Endothelial cell of umbilical vein (primary cell): ENCODE measurements at regions not wholly inside any gene's neighbourhood (a gene's known extent, or its start where the extent isn't known, plus 50 kb on each side); places are given as distances from the start of the nearest gene placed in this dataset.
A peak's percentile ranks its signal among the peaks of the same experiment; 100 is the strongest.

Experiments used
- BruUV-seq: library from RNA; stranded (reverse); fragments of 400-500 nt; replicated peaks from 2 replicates; lab custom pipeline; 2021; lab: Mats Ljungman, UMichigan
- CTCF ChIA-PET: fragments of 300-600, 350-600 bp; sonication (Branson Sonifier 250); formaldehyde crosslinking; loops from one replicate; lab custom pipeline; 2021; ENCODE audit warnings: antibody characterized with exemption, inconsistent platforms; lab: Charles Lee
- POLR2A ChIA-PET: fragments of 300-600, 350-600 bp; sonication (Branson Sonifier 250); formaldehyde crosslinking; loops from one replicate; lab custom pipeline; 2021; ENCODE audit warnings: antibody characterized with exemption, inconsistent platforms; lab: Charles Lee
- DNase-seq: peaks from one replicate; pipeline ENCODE4 v3.0.0-alpha.2; 2011; ENCODE audit warnings: low read depth, low spot score
- FAIRE-seq: peaks from 2 replicates; lab custom pipeline; 2011; peaks lifted over from hg19 to GRCh38; lab: Jason Lieb, UNC
- H2AFZ ChIP-seq: 2 replicates; pipeline ENCODE4 v1.6.0; 2012; ENCODE audit warnings: low read depth, low read length, control low read depth, inconsistent platforms
- H3K27ac ChIP-seq: 2 replicates; pipeline ENCODE4 v1.5.1; 2011; ENCODE audit warnings: low read depth, mild to moderate bottlenecking, control low read depth, low read length, moderate library complexity; ENCODE audit not compliant: insufficient read depth
- H3K27me3 ChIP-seq, 2 experiments: 2 replicates each; pipeline versions ENCODE4 v1.6.0 to v1.6.1; 2011; ENCODE audit warnings: low read length in 2 of 2, mixed read lengths in 1 of 2; ENCODE audit not compliant: control insufficient read depth in 2 of 2, insufficient read depth in 2 of 2
- H3K36me3 ChIP-seq, 2 experiments: 2 replicates in 1 of 2; 3 replicates in 1 of 2; pipeline ENCODE4 v1.5.1; 2011; ENCODE audit warnings: low read length in 2 of 2, mild to moderate bottlenecking in 1 of 2, moderate library complexity in 1 of 2; ENCODE audit not compliant: control insufficient read depth in 2 of 2, insufficient read depth in 2 of 2; ENCODE audit errors: extremely low read depth in 1 of 2
- H3K4me1 ChIP-seq: 3 replicates; pipeline ENCODE4 v1.5.1; 2011; ENCODE audit warnings: mild to moderate bottlenecking, low read length; ENCODE audit not compliant: control insufficient read depth, insufficient read depth; ENCODE audit errors: extremely low read depth
- H3K4me2 ChIP-seq: 2 replicates; pipeline ENCODE4 v1.6.1; 2011; ENCODE audit warnings: low read length, control low read depth, mixed read lengths; ENCODE audit not compliant: insufficient read depth
- H3K4me3 ChIP-seq, 3 experiments: fragments of 200-600 bp in 1 of 3; sonication (generic), shearing (Covaris generic) in 1 of 3; replicated peaks in 1 of 3; 2 replicates each; pipeline ENCODE4 v1.5.1; 2011 to 2016; ENCODE audit warnings: control low read depth in 3 of 3, low read length in 3 of 3, mild to moderate bottlenecking in 2 of 3, inconsistent platforms in 1 of 3, low read depth in 1 of 3, moderate library complexity in 1 of 3; ENCODE audit not compliant: insufficient read depth in 1 of 3
- H3K79me2 ChIP-seq: 2 replicates; pipeline ENCODE4 v1.6.0; 2012; ENCODE audit warnings: low read length, inconsistent platforms; ENCODE audit not compliant: control insufficient read depth, insufficient read depth
- H3K9ac ChIP-seq: replicated peaks from 2 replicates; pipeline ENCODE3; 2011; ENCODE audit warnings: low read length, control low read depth; ENCODE audit not compliant: insufficient read depth; ENCODE audit errors: extremely low read depth
- H3K9me1 ChIP-seq: replicated peaks from 3 replicates; pipeline ENCODE4 v1.6.0; 2011; ENCODE audit warnings: mild to moderate bottlenecking, low read length; ENCODE audit not compliant: control insufficient read depth, insufficient read depth; ENCODE audit errors: extremely low read depth
- H3K9me3 ChIP-seq: replicated peaks from 2 replicates; pipeline ENCODE4 v1.5.1; 2012; ENCODE audit warnings: low read length, inconsistent platforms; ENCODE audit not compliant: control insufficient read depth, insufficient read depth
- H4K20me1 ChIP-seq: replicated peaks from 2 replicates; pipeline ENCODE3; 2011; ENCODE audit warnings: mild to moderate bottlenecking, low read length; ENCODE audit not compliant: control insufficient read depth, insufficient read depth; ENCODE audit errors: extremely low read depth
- CTCF ChIP-seq, 2 donors: IDR thresholded peaks; 1 replicate in 1 of 2; 2 replicates in 1 of 2; pipeline ENCODE4 v1.5.1; 2011; ENCODE audit warnings: low read length in 2 of 2, mild to moderate bottlenecking in 2 of 2, moderate library complexity in 2 of 2, control low read depth in 1 of 2, inconsistent platforms in 1 of 2, low read depth in 1 of 2; ENCODE audit not compliant: insufficient read depth in 1 of 2; ENCODE audit errors: extremely low read depth in 1 of 2
- EZH2 ChIP-seq: IDR thresholded peaks from 2 replicates; pipeline ENCODE4 v1.6.1; 2012; ENCODE audit warnings: borderline replicate concordance, low read depth, mild to moderate bottlenecking, moderate library complexity, low read length, inconsistent platforms; ENCODE audit not compliant: severe bottlenecking
- FOS ChIP-seq: IDR thresholded peaks from 2 replicates; pipeline ENCODE4 v1.6.1; 2011; ENCODE audit warnings: mild to moderate bottlenecking, low read length, moderate library complexity, borderline replicate concordance; ENCODE audit not compliant: insufficient read depth
- GATA2 ChIP-seq: IDR thresholded peaks from 2 replicates; pipeline ENCODE4 v1.7.0; 2011; ENCODE audit warnings: low read depth, mild to moderate bottlenecking, moderate library complexity, mixed read lengths, low read length; ENCODE audit not compliant: insufficient read length, insufficient read depth
- JUN ChIP-seq: IDR thresholded peaks from 2 replicates; pipeline ENCODE4 v1.6.1; 2011; ENCODE audit warnings: borderline replicate concordance, low read depth; ENCODE audit not compliant: insufficient read length, insufficient read depth
- MAX ChIP-seq: IDR thresholded peaks from 2 replicates; pipeline ENCODE4 v1.6.1; 2011; ENCODE audit not compliant: insufficient read depth, insufficient read length
- MYC ChIP-seq: IDR thresholded peaks from one replicate; pipeline ENCODE4 v1.6.1; 2011; ENCODE audit warnings: mild to moderate bottlenecking, low read depth, low read length
- POLR2A ChIP-seq: IDR thresholded peaks from 2 replicates; pipeline ENCODE4 v1.6.1; 2012; ENCODE audit warnings: low read depth, mild to moderate bottlenecking, control low read depth, low read length
- POLR2AphosphoS5 ChIP-seq: IDR thresholded peaks from 2 replicates; pipeline ENCODE4 v1.6.1; 2012; ENCODE audit warnings: low read depth, mild to moderate bottlenecking, control low read depth, low read length, moderate library complexity; ENCODE audit not compliant: insufficient read depth
- dilution Hi-C: fragments of 300-500 bp; cut with MboI; formaldehyde crosslinking; loops from one replicate; pipeline ENCODE4 v1.15.0; 2019; ENCODE audit warnings: low sequenced_read_pairs; ENCODE audit not compliant: extremely low pct_ligation_motif_present
- intact Hi-C: fragments of 100-400 bp; cut with micrococcal nuclease; formaldehyde crosslinking; loops from one replicate; pipeline ENCODE4 v1.10.0; 2022

GRCh38 chr9:85202596-85202995 lies 533.1 kb downstream of the NTRK2 start:
- no peak overlapping the region for H2AFZ ChIP-seq
- no peak for DNase-seq
- H3K27me3 ChIP-seq = peaks cover 0 to 2% of the 10 kb centered on the region in 2 experiments
- no TSS peak for BruUV-seq
- H3K9me1 ChIP-seq = no peaks in the 10 kb centered on the region
- CTCF ChIA-PET = no interaction called here
- no peaks in the 10 kb centered on the region for H3K36me3 ChIP-seq
- H3K27ac ChIP-seq = no peak overlapping the region
- intact Hi-C loops (no loop called here), dilution Hi-C loops (no loop called here)
- H4K20me1 ChIP-seq = no peaks in the 10 kb centered on the region
- H3K9ac ChIP-seq = no peak overlapping the region
- H3K79me2 ChIP-seq = no peaks in the 10 kb centered on the region
- TF ChIP-seq POLR2A (no peak), MYC (no peak), EZH2 (no peak), GATA2 (no peak), FOS (no peak)
- no peak overlapping the region for H3K4me3 ChIP-seq
- no peaks in the 10 kb centered on the region for H3K9me3 ChIP-seq
- FAIRE-seq = no peak
- no peak overlapping the region for H3K4me2 ChIP-seq
- peaks cover 7% of the 10 kb centered on the region for H3K4me1 ChIP-seq
- POLR2A ChIA-PET = no interaction called here

GRCh38 chr9:85200726-85201404 lies 531.3 kb downstream of the NTRK2 start:
- no peaks in the 10 kb centered on the region for H3K9me1 ChIP-seq
- dilution Hi-C loops = no loop called here
- H3K4me2 ChIP-seq = peak overlapping the region; percentile 28
- intact Hi-C loops = loop anchor here (2.0 kb wide), 1 partner anchor 24 kb away; no protein-coding TSS in a partner anchor
- ChIA-PET POLR2A (no interaction called here), CTCF (interaction anchor here (0.6 to 1.6 kb wide), 9 partner anchors 9 to 231 kb away, joined by 3 to 6 read pairs (median 4); no protein-coding TSS in a partner anchor)
- H3K79me2 ChIP-seq = no peaks in the 10 kb centered on the region
- no peaks in the 10 kb centered on the region for H4K20me1 ChIP-seq
- H3K4me3 ChIP-seq = no peak overlapping the region
- peaks cover 7% of the 10 kb centered on the region for H3K4me1 ChIP-seq
- H2AFZ ChIP-seq = no peak overlapping the region
- FAIRE-seq (peak; percentile 87), DNase-seq (peak; percentile 94)
- TF ChIP-seq POLR2AphosphoS5 (peak; percentile 76), GATA2 (peak; percentile 95), MAX (no peak), POLR2A (no peak), JUN (peak; percentile 64), MYC (no peak), CTCF (IDR thresholded peaks at IDR 0.05; ENCODE audit: extremely low read depth in 1 of 2, insufficient read depth in 1 of 2, low read depth in 1 of 2, low read length in 2 of 2) (no peak), EZH2 (no peak), FOS (peak; percentile 90)
- peak overlapping the region; percentile 32 for H3K27ac ChIP-seq
- H3K9ac ChIP-seq = peak overlapping the region; percentile 8
- peaks cover 0 to 3% of the 10 kb centered on the region in 2 experiments for H3K27me3 ChIP-seq
- BruUV-seq = no TSS peak
- H3K36me3 ChIP-seq = no peaks in the 10 kb centered on the region
- no peaks in the 10 kb centered on the region for H3K9me3 ChIP-seq
